C4-2B (cell line): ENCODE measurements at regions not wholly inside any gene's neighbourhood (a gene's known extent, or its start where the extent isn't known, plus 50 kb on each side); places are given as distances from the start of the nearest gene placed in this dataset.

ENCODE experiments used
- ZFX ChIP-seq: fragments of 450-650 bp; IDR thresholded peaks from 2 replicates; pipeline ENCODE4 v1.6.1; 2017
- TF ChIP-seq, protein P1 (sequence below): fragments of 450-650 bp; conservative IDR thresholded peaks from 2 replicates; pipeline ENCODE4 v1.5.1; 2017; ENCODE audit warnings: mild to moderate bottlenecking

DNA sequence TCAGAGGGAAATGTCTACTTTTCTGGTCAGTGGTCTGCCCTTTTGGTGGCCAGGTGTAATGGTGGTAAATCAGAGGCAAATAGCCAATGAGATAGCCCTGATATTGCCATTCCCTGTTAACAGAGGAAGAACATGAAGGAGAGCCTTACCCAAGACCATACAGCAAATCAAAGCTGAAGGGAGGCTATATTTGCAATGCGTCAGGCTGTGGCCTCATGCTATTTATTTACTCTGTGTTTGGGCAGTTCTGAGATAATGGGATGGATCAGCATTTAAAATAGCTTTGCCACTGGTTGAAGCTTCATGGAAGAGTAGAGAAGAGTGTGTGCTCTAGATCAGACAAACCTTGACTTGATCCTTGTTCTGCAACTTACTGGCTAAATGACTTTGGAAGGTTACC, 73.3 kb upstream of the MAML3 start:
- TF ChIP-seq, protein P1, sequence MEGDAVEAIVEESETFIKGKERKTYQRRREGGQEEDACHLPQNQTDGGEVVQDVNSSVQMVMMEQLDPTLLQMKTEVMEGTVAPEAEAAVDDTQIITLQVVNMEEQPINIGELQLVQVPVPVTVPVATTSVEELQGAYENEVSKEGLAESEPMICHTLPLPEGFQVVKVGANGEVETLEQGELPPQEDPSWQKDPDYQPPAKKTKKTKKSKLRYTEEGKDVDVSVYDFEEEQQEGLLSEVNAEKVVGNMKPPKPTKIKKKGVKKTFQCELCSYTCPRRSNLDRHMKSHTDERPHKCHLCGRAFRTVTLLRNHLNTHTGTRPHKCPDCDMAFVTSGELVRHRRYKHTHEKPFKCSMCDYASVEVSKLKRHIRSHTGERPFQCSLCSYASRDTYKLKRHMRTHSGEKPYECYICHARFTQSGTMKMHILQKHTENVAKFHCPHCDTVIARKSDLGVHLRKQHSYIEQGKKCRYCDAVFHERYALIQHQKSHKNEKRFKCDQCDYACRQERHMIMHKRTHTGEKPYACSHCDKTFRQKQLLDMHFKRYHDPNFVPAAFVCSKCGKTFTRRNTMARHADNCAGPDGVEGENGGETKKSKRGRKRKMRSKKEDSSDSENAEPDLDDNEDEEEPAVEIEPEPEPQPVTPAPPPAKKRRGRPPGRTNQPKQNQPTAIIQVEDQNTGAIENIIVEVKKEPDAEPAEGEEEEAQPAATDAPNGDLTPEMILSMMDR: no peak
- no peak for TF ChIP-seq ZFX
